Activated CD8-positive, alpha-beta memory T cell treated with anti-CD3 and anti-CD28 coated beads, Interleukin-2, amount 10 ng/mL, durations not matched to agents 7 days and 5 days (primary cell): ENCODE measurements at regions not wholly inside any gene's neighbourhood (a gene's known extent, or its start where the extent isn't known, plus 50 kb on each side); places are given as distances from the start of the nearest gene placed in this dataset.
A peak's percentile ranks its signal among the peaks of the same experiment; 100 is the strongest.

ENCODE experiments used
- ATAC-seq: fragments of 150-1000 bp; cut with Tn5 transposase; one replicate; pipeline ENCODE4 v1.10.0; 2021; ENCODE audit warnings: moderate library complexity
- CTCF ChIA-PET: fragments of 350-600 bp; sonication (Branson Sonifier 250); formaldehyde crosslinking; loops from one replicate; lab custom pipeline; 2021; ENCODE audit warnings: antibody characterized with exemption; lab: Charles Lee
- DNase-seq: peaks from one replicate; pipeline ENCODE4 v3.0.0-alpha.2; 2020
- H3K27ac Mint-ChIP-seq: one replicate; pipeline ENCODE4 v1.8.0; 2021; ENCODE audit warnings: mild to moderate bottlenecking, mixed read lengths
- H3K27me3 Mint-ChIP-seq: one replicate; pipeline ENCODE4 v1.8.0; 2021; ENCODE audit warnings: mixed read lengths
- H3K36me3 Mint-ChIP-seq: one replicate; pipeline ENCODE4 v1.8.0; 2021; ENCODE audit warnings: mild to moderate bottlenecking, mixed read lengths
- H3K4me1 Mint-ChIP-seq: one replicate; pipeline ENCODE4 v1.8.0; 2021; ENCODE audit warnings: mixed read lengths
- H3K4me3 Mint-ChIP-seq: one replicate; pipeline ENCODE4 v1.8.0; 2021; ENCODE audit warnings: mild to moderate bottlenecking, moderate library complexity, mixed read lengths
- H3K9me3 Mint-ChIP-seq: one replicate; pipeline ENCODE4 v1.8.0; 2022; ENCODE audit warnings: low read depth, mixed read lengths

DNA sequence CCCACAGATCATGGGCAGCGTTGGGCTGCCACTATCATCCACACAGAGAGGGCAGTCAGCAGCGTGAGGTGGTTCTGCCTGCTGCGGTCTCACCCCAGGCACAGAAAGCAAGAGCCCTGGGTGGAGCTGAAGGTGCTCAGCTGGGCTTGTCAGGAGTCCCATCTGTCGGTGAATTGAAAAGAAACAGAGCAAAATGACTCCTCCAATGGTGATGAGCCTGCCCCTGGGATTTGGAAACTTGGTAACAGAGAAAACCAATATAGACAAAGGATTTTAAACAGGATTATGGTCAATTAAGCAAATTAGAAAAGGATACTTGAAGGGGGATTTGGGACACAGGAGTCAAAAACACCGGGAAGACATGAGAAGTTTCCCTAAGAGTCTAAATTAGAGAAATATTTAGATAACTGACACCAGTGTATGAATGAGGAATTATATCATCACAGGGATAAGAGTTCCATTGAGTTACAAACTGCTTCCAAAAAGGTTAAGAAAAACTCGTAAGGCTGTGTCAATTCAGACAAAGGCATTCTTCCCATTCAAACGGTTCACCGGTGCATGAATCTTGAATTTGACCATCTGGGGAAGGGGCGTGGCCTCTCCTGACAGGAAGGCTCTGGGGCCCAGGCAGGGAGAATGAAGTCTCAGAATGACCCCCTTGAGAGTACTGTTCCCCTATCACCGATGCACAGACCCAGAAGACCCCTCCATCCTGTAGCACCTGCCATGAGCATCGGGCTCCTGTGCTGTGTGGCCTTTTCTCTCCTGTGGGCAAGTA is 70.0 kb upstream of the PRSS58 start:
- no peaks in the 10 kb centered on the region for H3K9me3 Mint-ChIP-seq
- ATAC-seq: no peak
- peak overlapping the region; percentile 50 for H3K4me3 Mint-ChIP-seq
- peaks cover 8% of the 10 kb centered on the region for H3K4me1 Mint-ChIP-seq
- CTCF ChIA-PET: no interaction called here
- DNase-seq: no peak
- peak overlapping the region; percentile 78 for H3K27ac Mint-ChIP-seq
- H3K36me3 Mint-ChIP-seq: no peaks in the 10 kb centered on the region
- H3K27me3 Mint-ChIP-seq: peaks cover 10% of the 10 kb centered on the region

DNA sequence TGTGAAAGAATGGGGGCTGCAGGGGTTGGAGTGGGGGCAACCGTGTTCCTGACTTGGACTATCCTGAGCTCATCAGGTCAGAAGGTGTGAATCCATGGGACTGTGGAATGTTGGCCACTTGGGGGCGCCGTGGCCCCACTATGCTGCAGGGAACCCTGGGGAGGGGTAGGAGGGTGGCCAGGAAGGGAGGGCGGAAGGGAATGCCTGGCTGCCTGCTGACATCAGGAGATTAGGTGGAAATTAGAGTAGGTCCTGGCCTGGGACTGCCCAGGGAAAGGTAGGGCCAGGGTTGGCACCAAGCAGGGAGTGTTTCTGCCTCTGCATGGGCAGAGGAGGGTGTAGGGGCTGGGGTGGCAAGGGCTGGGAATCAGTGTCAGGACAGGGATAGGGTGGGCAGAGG is 65.8 kb upstream of the PRSS58 start:
- H3K9me3 Mint-ChIP-seq: no peaks in the 10 kb centered on the region
- peak; percentile 59 for DNase-seq

DNA sequence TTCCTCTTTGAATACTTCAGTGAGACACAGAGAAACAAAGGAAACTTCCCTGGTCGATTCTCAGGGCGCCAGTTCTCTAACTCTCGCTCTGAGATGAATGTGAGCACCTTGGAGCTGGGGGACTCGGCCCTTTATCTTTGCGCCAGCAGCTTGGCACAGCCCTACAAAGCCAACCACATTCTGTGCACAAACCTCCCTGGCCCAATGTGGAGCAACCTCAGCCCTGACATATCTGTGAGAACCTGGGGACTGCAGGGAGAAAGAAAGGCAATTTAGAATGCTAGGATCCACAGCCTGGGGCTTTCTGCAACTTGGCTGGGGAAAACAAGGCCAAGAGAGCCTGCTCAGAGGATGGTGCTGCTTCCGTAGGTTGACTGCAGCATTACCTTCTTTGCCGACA is 63.5 kb upstream of the PRSS58 start:
- ATAC-seq (no peak), DNase-seq (no peak)
- Mint-ChIP-seq H3K4me3 (no peak overlapping the region), H3K9me3 (no peaks in the 10 kb centered on the region), H3K27me3 (peaks cover 2% of the 10 kb centered on the region), H3K4me1 (peaks cover 8% of the 10 kb centered on the region), H3K27ac (no peak overlapping the region), H3K36me3 (no peaks in the 10 kb centered on the region)
- CTCF ChIA-PET: interaction anchor here (1.1 to 5.5 kb wide), 4 partner anchors 11 to 489 kb away, joined by 3 to 36 read pairs (median 4); no protein-coding TSS in a partner anchor

More for the DNA sequence above, 65.8 kb upstream of the PRSS58 start:
- H3K27me3 Mint-ChIP-seq: peaks cover 5% of the 10 kb centered on the region
- CTCF ChIA-PET: interaction anchor here (0.9 to 2.3 kb wide), 18 partner anchors 9 to 557 kb away, joined by 3 to 12 read pairs (median 4); no protein-coding TSS in a partner anchor
- no peaks in the 10 kb centered on the region for H3K36me3 Mint-ChIP-seq
- ATAC-seq: peak; percentile 62
- peaks cover 10% of the 10 kb centered on the region for H3K4me1 Mint-ChIP-seq
- H3K27ac Mint-ChIP-seq: peak overlapping the region; percentile 70
- no peak overlapping the region for H3K4me3 Mint-ChIP-seq

DNA sequence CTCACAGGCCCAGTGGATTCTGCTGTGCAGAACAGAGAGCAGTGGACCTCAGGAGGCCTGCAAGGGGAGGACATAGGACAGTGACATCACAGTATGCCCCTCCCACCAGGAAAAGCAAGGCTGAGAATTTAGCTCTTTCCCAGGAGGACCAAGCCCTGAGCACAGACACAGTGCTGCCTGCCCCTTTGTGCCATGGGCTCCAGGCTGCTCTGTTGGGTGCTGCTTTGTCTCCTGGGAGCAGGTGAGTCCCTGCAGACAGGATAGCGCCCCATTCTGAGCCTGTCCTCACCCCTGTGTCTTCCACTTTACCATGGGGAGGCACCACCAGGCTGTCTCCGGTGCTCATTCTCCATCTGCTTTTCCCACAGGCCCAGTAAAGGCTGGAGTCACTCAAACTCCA is 63.0 kb upstream of the PRSS58 start:
- H3K27me3 Mint-ChIP-seq: peaks cover 5% of the 10 kb centered on the region
- DNase-seq: no peak
- H3K4me3 Mint-ChIP-seq: no peak overlapping the region
- ATAC-seq: no peak
- H3K4me1 Mint-ChIP-seq: peaks cover 8% of the 10 kb centered on the region
- H3K27ac Mint-ChIP-seq: no peak overlapping the region
- no peaks in the 10 kb centered on the region for H3K36me3 Mint-ChIP-seq
- no peaks in the 10 kb centered on the region for H3K9me3 Mint-ChIP-seq
- CTCF ChIA-PET: interaction anchor here (1.1 to 5.5 kb wide), 5 partner anchors 12 to 894 kb away, joined by 3 to 36 read pairs (median 6); no protein-coding TSS in a partner anchor

DNA sequence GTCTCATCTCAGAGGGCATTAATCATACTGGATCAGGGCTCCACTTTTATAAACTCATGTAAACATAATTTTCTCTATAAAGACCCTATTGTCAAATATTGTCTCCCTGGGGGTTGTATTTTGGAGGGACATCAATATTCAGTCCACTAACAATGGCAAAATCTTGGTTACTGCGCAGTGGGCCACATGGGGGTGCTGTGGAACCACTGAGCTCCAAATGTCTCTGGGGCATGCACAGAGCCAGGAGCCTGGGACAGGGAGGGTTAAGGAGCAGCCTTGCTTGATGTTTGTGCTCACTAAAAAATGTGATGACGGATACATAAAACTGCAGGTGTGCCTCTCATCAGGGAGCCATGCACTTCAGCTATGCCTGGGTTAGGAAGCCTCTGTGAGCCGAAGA is 62.1 kb upstream of the PRSS58 start:
- H3K4me3 Mint-ChIP-seq: no peak overlapping the region
- H3K36me3 Mint-ChIP-seq: no peaks in the 10 kb centered on the region
- CTCF ChIA-PET: interaction anchor here (0.8 to 5.5 kb wide), 6 partner anchors 10 to 895 kb away, joined by 3 to 36 read pairs (median 5); no protein-coding TSS in a partner anchor
- DNase-seq (peak; percentile 59), ATAC-seq (peak; percentile 60)
- peak overlapping the region; percentile 42 for H3K27ac Mint-ChIP-seq
- H3K27me3 Mint-ChIP-seq: peaks cover 8% of the 10 kb centered on the region
- peaks cover 8% of the 10 kb centered on the region for H3K4me1 Mint-ChIP-seq
- H3K9me3 Mint-ChIP-seq: no peaks in the 10 kb centered on the region

DNA sequence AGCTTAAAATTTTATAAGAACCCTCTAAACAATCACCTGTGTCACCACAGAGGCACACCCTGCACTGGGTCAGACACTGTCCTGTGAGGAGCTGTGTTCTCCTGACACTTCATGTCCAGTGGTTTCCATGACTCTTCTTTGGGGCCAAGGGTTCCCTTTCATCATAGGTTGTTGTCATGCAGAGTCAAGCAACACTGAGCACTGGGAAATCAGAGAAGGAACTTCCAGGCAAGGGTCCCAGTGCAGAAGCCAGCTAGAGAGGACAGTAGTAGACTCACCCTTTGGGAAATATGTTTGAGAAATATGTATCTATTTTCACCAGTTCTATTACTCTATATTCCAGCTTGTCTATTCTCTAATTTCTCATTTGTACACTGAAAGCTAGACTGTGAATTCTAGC is 56.4 kb upstream of the PRSS58 start:
- Mint-ChIP-seq H3K4me3 (no peak overlapping the region), H3K4me1 (peaks cover 9% of the 10 kb centered on the region), H3K36me3 (no peaks in the 10 kb centered on the region), H3K9me3 (no peaks in the 10 kb centered on the region), H3K27ac (no peak overlapping the region), H3K27me3 (peaks cover 20% of the 10 kb centered on the region)
- CTCF ChIA-PET: interaction anchor here (1.0 to 1.7 kb wide), 4 partner anchors 9 to 13 kb away, joined by 3 to 6 read pairs (median 5); no protein-coding TSS in a partner anchor
- DNase-seq (no peak), ATAC-seq (no peak)

DNA sequence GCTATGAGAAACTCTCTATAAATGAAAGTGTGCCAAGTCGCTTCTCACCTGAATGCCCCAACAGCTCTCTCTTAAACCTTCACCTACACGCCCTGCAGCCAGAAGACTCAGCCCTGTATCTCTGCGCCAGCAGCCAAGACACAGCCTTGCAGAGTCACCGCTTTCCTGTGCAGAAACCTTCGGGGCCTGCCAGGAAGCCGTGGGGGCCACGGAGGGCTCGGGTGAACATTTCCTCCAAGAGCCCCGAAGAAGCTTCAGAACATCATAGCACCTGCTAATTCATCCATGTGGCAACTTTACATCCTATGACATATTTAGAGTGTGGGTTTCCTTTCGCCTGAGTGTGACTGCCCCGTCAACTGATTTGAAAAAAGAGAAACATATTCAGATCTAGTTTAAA is 55.7 kb upstream of the PRSS58 start:
- H3K4me1 Mint-ChIP-seq: peaks cover 9% of the 10 kb centered on the region
- H3K36me3 Mint-ChIP-seq: no peaks in the 10 kb centered on the region
- no peaks in the 10 kb centered on the region for H3K9me3 Mint-ChIP-seq

DNA sequence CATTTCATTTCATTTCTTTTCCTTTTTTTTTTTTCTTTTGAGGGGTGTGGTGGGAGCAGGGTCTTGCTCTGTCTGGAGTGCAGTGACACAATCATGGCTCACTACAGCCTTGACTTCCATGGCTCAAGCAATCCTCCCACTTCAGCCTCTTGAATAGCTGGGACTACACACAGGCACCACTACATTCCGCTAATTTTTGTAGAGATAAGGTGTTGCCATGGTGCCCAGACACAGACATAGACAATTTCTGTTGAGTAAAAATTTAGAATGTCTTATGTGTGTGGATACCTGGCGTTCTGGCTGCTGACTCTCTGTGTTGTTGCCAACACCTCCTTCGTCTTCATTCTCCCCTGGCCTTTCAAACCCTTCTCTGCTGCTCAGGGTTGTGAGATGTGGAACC is 54.0 kb upstream of the PRSS58 start:
- Mint-ChIP-seq H3K36me3 (no peaks in the 10 kb centered on the region), H3K9me3 (no peaks in the 10 kb centered on the region), H3K4me3 (no peak overlapping the region), H3K4me1 (peaks cover 9% of the 10 kb centered on the region), H3K27me3 (peaks cover 20% of the 10 kb centered on the region), H3K27ac (no peak overlapping the region)
- CTCF ChIA-PET: interaction anchor here (1.1 to 2.2 kb wide), 3 partner anchors 9 to 156 kb away, joined by 3 to 4 read pairs (median 3); no protein-coding TSS in a partner anchor
- no peak for ATAC-seq
- DNase-seq: no peak

More for the DNA sequence above, 55.7 kb upstream of the PRSS58 start:
- H3K27me3 Mint-ChIP-seq: peaks cover 20% of the 10 kb centered on the region
- H3K27ac Mint-ChIP-seq: no peak overlapping the region
- CTCF ChIA-PET: interaction anchor here (1.0 to 2.2 kb wide), 6 partner anchors 9 to 32 kb away, joined by 3 to 6 read pairs (median 4); no protein-coding TSS in a partner anchor
- H3K4me3 Mint-ChIP-seq: peak overlapping the region; percentile 24
- peak; percentile 71 for ATAC-seq
- no peak for DNase-seq

DNA sequence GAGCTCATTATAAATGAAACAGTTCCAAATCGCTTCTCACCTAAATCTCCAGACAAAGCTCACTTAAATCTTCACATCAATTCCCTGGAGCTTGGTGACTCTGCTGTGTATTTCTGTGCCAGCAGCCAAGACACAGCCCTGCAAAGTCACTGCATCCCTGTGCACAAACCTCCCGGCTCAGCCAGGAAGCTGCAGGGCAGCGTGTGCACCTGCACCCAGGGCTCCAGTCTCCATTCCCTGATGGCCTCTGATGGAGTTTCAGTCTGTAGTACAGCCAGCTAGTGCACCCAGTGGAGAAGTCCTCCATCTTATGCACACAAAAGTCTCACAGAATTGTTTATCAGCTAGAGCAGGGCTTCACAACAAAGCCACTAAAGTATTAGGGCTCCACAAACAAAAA is 51.1 kb upstream of the PRSS58 start:
- no peak overlapping the region for H3K27ac Mint-ChIP-seq
- CTCF ChIA-PET: interaction anchor here (0.9 to 1.3 kb wide), 2 partner anchors 37 to 333 kb away, joined by 5 read pairs; no protein-coding TSS in a partner anchor
- no peaks in the 10 kb centered on the region for H3K36me3 Mint-ChIP-seq
- no peak for ATAC-seq
- DNase-seq: no peak
- no peaks in the 10 kb centered on the region for H3K9me3 Mint-ChIP-seq
- H3K27me3 Mint-ChIP-seq: peaks cover 12% of the 10 kb centered on the region
- H3K4me3 Mint-ChIP-seq: no peak overlapping the region
- H3K4me1 Mint-ChIP-seq: peaks cover 9% of the 10 kb centered on the region

DNA sequence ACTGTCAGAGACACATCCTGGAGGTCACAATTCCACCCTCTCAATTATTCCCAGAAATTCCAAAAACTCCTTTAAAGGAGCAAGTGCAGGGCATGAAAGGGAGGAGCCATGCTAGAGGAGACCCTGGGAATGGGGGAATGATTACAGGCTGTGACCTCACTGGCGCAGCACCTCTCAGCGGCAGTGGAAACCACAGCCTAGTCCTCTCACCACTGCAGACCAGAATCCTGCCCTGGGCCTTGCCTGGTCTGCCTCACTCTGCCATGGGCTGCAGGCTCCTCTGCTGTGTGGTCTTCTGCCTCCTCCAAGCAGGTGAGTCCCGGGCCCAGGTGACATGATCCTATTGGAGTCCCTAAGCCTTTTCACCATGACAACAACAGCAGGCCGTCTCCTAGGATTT is 50.5 kb upstream of the PRSS58 start:
- CTCF ChIA-PET: interaction anchor here (1.3 kb wide), 1 partner anchor 332 kb away, joined by 5 read pairs; no protein-coding TSS in a partner anchor
- peaks cover 16% of the 10 kb centered on the region for H3K27me3 Mint-ChIP-seq
- no peaks in the 10 kb centered on the region for H3K9me3 Mint-ChIP-seq
- ATAC-seq (peak; percentile 33), DNase-seq (no peak)
- no peaks in the 10 kb centered on the region for H3K36me3 Mint-ChIP-seq
- H3K4me1 Mint-ChIP-seq: peaks cover 10% of the 10 kb centered on the region
- H3K4me3 Mint-ChIP-seq: no peak overlapping the region
- no peak overlapping the region for H3K27ac Mint-ChIP-seq
